Fibroblast of mammary gland (primary cell): ENCODE measurements at regions not wholly inside any gene's neighbourhood (a gene's known extent, or its start where the extent isn't known, plus 50 kb on each side); places are given as distances from the start of the nearest gene placed in this dataset.

Experiments used
- DNase-seq: peaks from one replicate; pipeline ENCODE4 v3.0.0-alpha.2; 2010; ENCODE audit warnings: low read depth
- H3K4me3 ChIP-seq: 2 replicates; pipeline ENCODE4 v1.5.1; 2011; ENCODE audit warnings: low read depth, mild to moderate bottlenecking, low read length, moderate library complexity; ENCODE audit not compliant: control insufficient read depth
- CTCF ChIP-seq: conservative IDR thresholded peaks from 2 replicates; pipeline ENCODE4 v1.5.1; 2011; ENCODE audit warnings: low read depth, low read length, inconsistent platforms; ENCODE audit not compliant: control insufficient read depth, insufficient read depth

- TF ChIP-seq CTCF, result no peak
- no peak for DNase-seq
- no peak overlapping the region for H3K4me3 ChIP-seq
These were observed 439.0 kb upstream of the STXBP6 start for GRCh38 chr14:25488961-25489360.

- H3K4me3 ChIP-seq, result no peak overlapping the region
- TF ChIP-seq CTCF, result no peak
- no peak for DNase-seq
These were observed 435.4 kb upstream of the STXBP6 start for GRCh38 chr14:25485381-25485780.

- no peak for TF ChIP-seq CTCF
- no peak for DNase-seq
- H3K4me3 ChIP-seq, result no peak overlapping the region
These were observed 435.0 kb upstream of the STXBP6 start for GRCh38 chr14:25484906-25485305.

GRCh38 chr14:25484235-25484634 lies 434.3 kb upstream of the STXBP6 start:
- no peak for DNase-seq
- no peak for TF ChIP-seq CTCF

GRCh38 chr14:25477316-25478098 lies 427.6 kb upstream of the STXBP6 start:
- no peak overlapping the region for H3K4me3 ChIP-seq
- no peak for DNase-seq
- no peak for TF ChIP-seq CTCF

More at GRCh38 chr14:25484235-25484634, 434.3 kb upstream of the STXBP6 start:
- no peak overlapping the region for H3K4me3 ChIP-seq

GRCh38 chr14:25472700-25473099 lies 422.8 kb upstream of the STXBP6 start:
- no peak for DNase-seq
- H3K4me3 ChIP-seq, result no peak overlapping the region
- TF ChIP-seq CTCF, result no peak
